OCI-LY7 (cell line): ENCODE measurements at regions not wholly inside any gene's neighbourhood (a gene's known extent, or its start where the extent isn't known, plus 50 kb on each side); places are given as distances from the start of the nearest gene placed in this dataset.

ENCODE experiments used
- BruUV-seq: library from RNA; stranded (reverse); fragments of 400-500 nt; replicated peaks from 2 replicates; lab custom pipeline; 2021; lab: Mats Ljungman, UMichigan
- CTCF ChIA-PET: fragments of 300-600 bp; sonication (Branson Sonifier 250); formaldehyde crosslinking; loops from one replicate; lab custom pipeline; 2022; ENCODE audit warnings: antibody characterized with exemption; ENCODE audit not compliant: unreplicated experiment; lab: Charles Lee
- POLR2A ChIA-PET: fragments of 300-600 bp; sonication (Branson Sonifier 250); formaldehyde crosslinking; loops from one replicate; lab custom pipeline; 2022; ENCODE audit warnings: antibody characterized with exemption; lab: Charles Lee
- DNase-seq: peaks from one replicate; pipeline ENCODE4 v3.0.0-alpha.2; 2015; ENCODE audit warnings: low spot score
- H2AFZ ChIP-seq: fragments of 200-600 bp; sonication (generic), shearing (Covaris generic); 2 replicates; pipeline ENCODE4 v1.6.1; 2014; ENCODE audit warnings: mild to moderate bottlenecking, antibody characterized with exemption, low read length, moderate library complexity
- H3K27ac ChIP-seq: fragments of 200-600 bp; sonication (generic); 2 replicates; pipeline ENCODE4 v1.5.1; 2014; ENCODE audit warnings: mixed run types, low read depth, mild to moderate bottlenecking, moderate library complexity, low read length, inconsistent platforms; ENCODE audit not compliant: poor library complexity, severe bottlenecking
- H3K36me3 ChIP-seq: fragments of 200-600 bp; sonication (generic); 2 replicates; pipeline ENCODE4 v1.6.1; 2014; ENCODE audit warnings: mild to moderate bottlenecking, antibody characterized with exemption, low read length, moderate library complexity, mixed read lengths; ENCODE audit not compliant: insufficient read depth
- H3K4me1 ChIP-seq: fragments of 200-600 bp; sonication (generic); 2 replicates; pipeline ENCODE4 v1.5.1; 2014; ENCODE audit warnings: mild to moderate bottlenecking, low read length; ENCODE audit not compliant: insufficient read depth, poor library complexity, severe bottlenecking
- H3K4me2 ChIP-seq: fragments of 200-600 bp; sonication (generic); 2 replicates; pipeline ENCODE4 v1.6.1; 2014; ENCODE audit warnings: mild to moderate bottlenecking, low read length
- H3K4me3 ChIP-seq: fragments of 200-600 bp; sonication (generic); 2 replicates; pipeline ENCODE4 v1.5.1; 2014; ENCODE audit warnings: mild to moderate bottlenecking, low read depth, low read length; ENCODE audit not compliant: poor library complexity, severe bottlenecking
- H3K79me2 ChIP-seq: fragments of 200-600 bp; sonication (generic); 2 replicates; pipeline ENCODE4 v1.6.1; 2016; ENCODE audit warnings: low read depth, mild to moderate bottlenecking, low read length, moderate library complexity, mixed read lengths; ENCODE audit not compliant: insufficient read depth
- H3K9me2 ChIP-seq: fragments of 200-600 bp; sonication (generic); 2 replicates; pipeline ENCODE4 v1.6.1; 2016; ENCODE audit warnings: mild to moderate bottlenecking, low read length, mixed read lengths; ENCODE audit not compliant: insufficient read depth
- H3K9me3 ChIP-seq: fragments of 200-600 bp; sonication (generic); 2 replicates; pipeline ENCODE4 v1.6.1; 2014; ENCODE audit warnings: mild to moderate bottlenecking, mixed run types, low read length, mixed read lengths
- H4K20me1 ChIP-seq: fragments of 200-600 bp; sonication (generic); 2 replicates; pipeline ENCODE4 v1.6.1; 2014; ENCODE audit warnings: mild to moderate bottlenecking, antibody characterized with exemption, low read length, moderate library complexity, mixed read lengths; ENCODE audit not compliant: insufficient read depth
- CTCF ChIP-seq: fragments of 200-600 bp; sonication (generic); conservative IDR thresholded peaks from 2 replicates; pipeline ENCODE4 v1.5.1; 2014; ENCODE audit warnings: mild to moderate bottlenecking, antibody characterized with exemption, low read length, moderate library complexity, mixed read lengths
- EZH2phosphoT487 ChIP-seq: fragments of 200-600 bp; sonication (generic); IDR thresholded peaks from 2 replicates; pipeline ENCODE4 v1.6.1; 2018; ENCODE audit warnings: low read depth, borderline replicate concordance, mild to moderate bottlenecking, mixed run types, antibody characterized with exemption, low read length, moderate library complexity, mixed read lengths
- intact Hi-C: fragments of 100-400 bp; cut with micrococcal nuclease; formaldehyde crosslinking; loops from one replicate; pipeline ENCODE4 v1.10.0; 2022; ENCODE audit not compliant: unreplicated experiment

GRCh38 chr17:79524213-79525187 is 86.4 kb downstream of the RBFOX3 start:
- CTCF ChIA-PET, result no interaction called here
- no TSS peak for BruUV-seq
- H3K4me1 ChIP-seq, result peaks cover 3% of the 10 kb centered on the region

GRCh38 chr17:79522414-79522813 is 88.4 kb downstream of the RBFOX3 start:
- no peak overlapping the region for H3K4me2 ChIP-seq
- no peaks in the 10 kb centered on the region for H3K9me3 ChIP-seq
- intact Hi-C loops, result no loop called here
- DNase-seq, result no peak
- ChIA-PET POLR2A (interaction anchor here (0.6 kb wide), 1 partner anchor 890 kb away, joined by 3 read pairs; no protein-coding TSS in a partner anchor), CTCF (no interaction called here)
- H3K36me3 ChIP-seq, result no peaks in the 10 kb centered on the region
- H3K79me2 ChIP-seq, result no peaks in the 10 kb centered on the region
- H3K4me3 ChIP-seq, result no peak overlapping the region
- no peak overlapping the region for H3K27ac ChIP-seq
- no TSS peak for BruUV-seq
- TF ChIP-seq CTCF (no peak), EZH2phosphoT487 (no peak)
- H3K4me1 ChIP-seq, result peaks cover under 1% of the 10 kb centered on the region
- no peaks in the 10 kb centered on the region for H3K9me2 ChIP-seq
- H2AFZ ChIP-seq, result no peak overlapping the region
- H4K20me1 ChIP-seq, result no peaks in the 10 kb centered on the region

More at GRCh38 chr17:79524213-79525187, 86.4 kb downstream of the RBFOX3 start:
- H3K4me2 ChIP-seq, result no peak overlapping the region
- H3K27ac ChIP-seq, result no peak overlapping the region
- no peak for DNase-seq
- H2AFZ ChIP-seq, result no peak overlapping the region
- no peaks in the 10 kb centered on the region for H3K9me2 ChIP-seq
- intact Hi-C loops, result no loop called here
- no peaks in the 10 kb centered on the region for H3K9me3 ChIP-seq
- no peaks in the 10 kb centered on the region for H3K36me3 ChIP-seq
- H3K79me2 ChIP-seq, result no peaks in the 10 kb centered on the region
- TF ChIP-seq CTCF (no peak), EZH2phosphoT487 (no peak)
- H4K20me1 ChIP-seq, result no peaks in the 10 kb centered on the region
- POLR2A ChIA-PET, result no interaction called here
- no peak overlapping the region for H3K4me3 ChIP-seq

- TF ChIP-seq CTCF, result no peak
- no peak for TF ChIP-seq EZH2phosphoT487
- H3K4me2 ChIP-seq, result no peak overlapping the region
- no peak overlapping the region for H3K4me3 ChIP-seq
- H3K36me3 ChIP-seq, result no peaks in the 10 kb centered on the region
- no peak overlapping the region for H3K27ac ChIP-seq
- POLR2A ChIA-PET, result no interaction called here
- no peaks in the 10 kb centered on the region for H4K20me1 ChIP-seq
- H2AFZ ChIP-seq, result no peak overlapping the region
- DNase-seq, result no peak
- H3K79me2 ChIP-seq, result no peaks in the 10 kb centered on the region
- no peaks in the 10 kb centered on the region for H3K9me3 ChIP-seq
- CTCF ChIA-PET, result no interaction called here
- intact Hi-C loops, result no loop called here
- no peaks in the 10 kb centered on the region for H3K9me2 ChIP-seq
- BruUV-seq, result no TSS peak
- no peaks in the 10 kb centered on the region for H3K4me1 ChIP-seq
Measured at GRCh38 chr17:79521225-79521624, 89.6 kb downstream of the RBFOX3 start.
